ENCODE measurements at regions not wholly inside any gene's neighbourhood (a gene's known extent, or its start where the extent isn't known, plus 50 kb on each side); places are given as distances from the start of the nearest gene placed in this dataset.

- TF ChIP-seq CTCF (IDR thresholded peaks at IDR 0.05) (no peak), EZH2 (IDR thresholded peaks at IDR 0.05; ENCODE audit: borderline replicate concordance, insufficient read depth, low read depth, low read length, poor library complexity, severe bottlenecking) (no peak)
Measured at GRCh38 chr10:105643660-105644059, 1002.6 kb downstream of the SORCS3 start.

Data from B cell (primary cell).